Mesendoderm (in vitro differentiated cells): ENCODE measurements at regions not wholly inside any gene's neighbourhood (a gene's known extent, or its start where the extent isn't known, plus 50 kb on each side); places are given as distances from the start of the nearest gene placed in this dataset.

Experiments used
- DNase-seq: peaks from one replicate; pipeline ENCODE4 v3.0.0; 2013
- H2AK5ac ChIP-seq: 2 replicates; pipeline ENCODE4 v1.6.1; 2013; ENCODE audit warnings: low read length, inconsistent platforms
- H2BK120ac ChIP-seq: 2 replicates; pipeline ENCODE4 v1.6.1; 2013; ENCODE audit warnings: low read depth, mild to moderate bottlenecking, low read length, moderate library complexity, mixed read lengths
- H2BK15ac ChIP-seq: replicated peaks from 2 replicates; pipeline ENCODE4 v1.6.1; 2013; ENCODE audit warnings: low read depth, mild to moderate bottlenecking, moderate library complexity
- H2BK5ac ChIP-seq: 2 replicates; pipeline ENCODE4 v1.6.1; 2013; ENCODE audit warnings: low read length, inconsistent platforms
- H3K18ac ChIP-seq: 2 replicates; pipeline ENCODE4 v1.6.1; 2013; ENCODE audit warnings: mild to moderate bottlenecking, low read length, mixed read lengths
- H3K23ac ChIP-seq: one replicate; pipeline ENCODE4 v1.6.1; 2013; ENCODE audit warnings: low read length
- H3K27ac ChIP-seq: 2 replicates; pipeline ENCODE4 v1.5.1; 2013; ENCODE audit warnings: low read depth, mild to moderate bottlenecking, inconsistent platforms, low read length, moderate library complexity
- H3K27me3 ChIP-seq: 2 replicates; pipeline ENCODE4 v1.6.1; 2013; ENCODE audit warnings: low read length, control low read depth, mild to moderate bottlenecking, inconsistent platforms; ENCODE audit not compliant: insufficient read depth, poor library complexity
- H3K36me3 ChIP-seq: 2 replicates; pipeline ENCODE4 v1.6.1; 2013; ENCODE audit warnings: low read length, inconsistent platforms; ENCODE audit not compliant: control insufficient read depth, insufficient read depth
- H3K4ac ChIP-seq: one replicate; pipeline ENCODE4 v1.6.1; 2013; ENCODE audit warnings: low read depth, mild to moderate bottlenecking, low read length, moderate library complexity
- H3K4me1 ChIP-seq: 2 replicates; pipeline ENCODE4 v1.6.1; 2013; ENCODE audit warnings: low read depth, low read length, inconsistent platforms; ENCODE audit not compliant: control insufficient read depth
- H3K4me2 ChIP-seq: 2 replicates; pipeline ENCODE4 v1.6.1; 2013; ENCODE audit warnings: low read length
- H3K4me3 ChIP-seq: 2 replicates; pipeline ENCODE4 v1.5.1; 2013; ENCODE audit warnings: mild to moderate bottlenecking, low read length
- H3K56ac ChIP-seq: one replicate; pipeline ENCODE4 v1.6.1; 2013; ENCODE audit warnings: low read length
- H3K79me1 ChIP-seq: 2 replicates; pipeline ENCODE4 v1.6.1; 2013; ENCODE audit warnings: low read length, inconsistent platforms
- H3K79me2 ChIP-seq: 2 replicates; pipeline ENCODE4 v1.6.1; 2013; ENCODE audit warnings: mild to moderate bottlenecking, low read length; ENCODE audit not compliant: control insufficient read depth, insufficient read depth
- H3K9ac ChIP-seq: 2 replicates; pipeline ENCODE4 v1.6.1; 2013; ENCODE audit warnings: low read length, inconsistent platforms
- H4K5ac ChIP-seq: one replicate; pipeline ENCODE4 v1.6.1; 2013; ENCODE audit warnings: low read length
- H4K8ac ChIP-seq: one replicate; pipeline ENCODE4 v1.6.1; 2013; ENCODE audit warnings: low read depth, mild to moderate bottlenecking, control low read depth, low read length, moderate library complexity
- WGBS: extraction: QIAGEN DNeasy Blood & Tissue Kit; methylation state at CpG from one replicate; pipeline ENCODE4 v1.1.7; 2013; ENCODE audit warnings: low lambda C conversion rate, missing lambda C conversion rate; ENCODE audit not compliant: insufficient coverage; ENCODE audit errors: extremely low coverage; 5-methylcytosine and 5-hydroxymethylcytosine counted together

GRCh38 chr14:45906257-45906656 lies 653.3 kb upstream of the MIS18BP1 start:
- Histone ChIP-seq H2BK5ac (no peak overlapping the region), H3K4me1 (no peaks in the 10 kb centered on the region), H3K4ac (no peak overlapping the region), H3K9ac (no peak overlapping the region), H4K5ac (no peak overlapping the region), H3K18ac (no peak overlapping the region), H3K27ac (no peak overlapping the region), H2BK15ac (no peak overlapping the region), H2AK5ac (no peak overlapping the region), H3K4me3 (no peak overlapping the region), H3K27me3 (no peaks in the 10 kb centered on the region), H3K79me1 (no peaks in the 10 kb centered on the region), H3K56ac (no peak overlapping the region), H3K79me2 (no peaks in the 10 kb centered on the region), H3K4me2 (no peak overlapping the region), H3K36me3 (no peaks in the 10 kb centered on the region), H4K8ac (no peak overlapping the region), H3K23ac (no peak overlapping the region), H2BK120ac (no peak overlapping the region)
- no CpG with 5 or more reads among the region's 1 CpG for WGBS
- DNase-seq, result no peak

GRCh38 chr14:45905672-45906071 lies 652.7 kb upstream of the MIS18BP1 start:
- H2AK5ac ChIP-seq, result no peak overlapping the region
- no peak overlapping the region for H3K18ac ChIP-seq
- H3K4me3 ChIP-seq, result no peak overlapping the region
- no peaks in the 10 kb centered on the region for H3K79me2 ChIP-seq
- H3K4ac ChIP-seq, result no peak overlapping the region
- no peak overlapping the region for H4K8ac ChIP-seq
- no peaks in the 10 kb centered on the region for H3K4me1 ChIP-seq
- no peaks in the 10 kb centered on the region for H3K36me3 ChIP-seq
- H3K4me2 ChIP-seq, result no peak overlapping the region
- no peak for DNase-seq
- no CpG with 5 or more reads among the region's 1 CpG for WGBS
- no peak overlapping the region for H3K23ac ChIP-seq
- no peak overlapping the region for H2BK15ac ChIP-seq
- no peaks in the 10 kb centered on the region for H3K27me3 ChIP-seq
- no peak overlapping the region for H2BK5ac ChIP-seq
- no peak overlapping the region for H2BK120ac ChIP-seq
- H3K27ac ChIP-seq, result no peak overlapping the region
- H3K9ac ChIP-seq, result no peak overlapping the region
- no peak overlapping the region for H3K56ac ChIP-seq
- H4K5ac ChIP-seq, result no peak overlapping the region
- H3K79me1 ChIP-seq, result no peaks in the 10 kb centered on the region

GRCh38 chr14:45904314-45904713 lies 651.3 kb upstream of the MIS18BP1 start:
- Histone ChIP-seq H3K4me2 (no peak overlapping the region), H3K4me3 (no peak overlapping the region), H3K4ac (no peak overlapping the region), H3K9ac (no peak overlapping the region), H3K79me2 (no peaks in the 10 kb centered on the region), H3K56ac (no peak overlapping the region), H2AK5ac (no peak overlapping the region), H3K23ac (no peak overlapping the region), H3K27me3 (no peaks in the 10 kb centered on the region), H3K79me1 (no peaks in the 10 kb centered on the region), H2BK120ac (no peak overlapping the region), H4K5ac (no peak overlapping the region), H2BK5ac (no peak overlapping the region), H4K8ac (no peak overlapping the region), H3K36me3 (no peaks in the 10 kb centered on the region), H3K4me1 (no peaks in the 10 kb centered on the region), H2BK15ac (no peak overlapping the region), H3K18ac (no peak overlapping the region), H3K27ac (no peak overlapping the region)
- no peak for DNase-seq
- WGBS, result no CpG with 5 or more reads among the region's 1 CpG

GRCh38 chr14:45902241-45902640 lies 649.2 kb upstream of the MIS18BP1 start:
- Histone ChIP-seq H3K9ac (no peak overlapping the region), H3K23ac (no peak overlapping the region), H2BK5ac (no peak overlapping the region), H4K5ac (no peak overlapping the region), H2AK5ac (no peak overlapping the region), H3K79me2 (no peaks in the 10 kb centered on the region), H3K27me3 (no peaks in the 10 kb centered on the region), H3K56ac (no peak overlapping the region), H3K18ac (no peak overlapping the region), H2BK15ac (no peak overlapping the region), H3K4ac (no peak overlapping the region), H3K27ac (no peak overlapping the region), H3K79me1 (no peaks in the 10 kb centered on the region), H3K36me3 (no peaks in the 10 kb centered on the region), H2BK120ac (no peak overlapping the region), H3K4me2 (no peak overlapping the region), H3K4me1 (no peaks in the 10 kb centered on the region), H3K4me3 (no peak overlapping the region), H4K8ac (no peak overlapping the region)
- whole genome bisulfite sequencing, result no CpG with 5 or more reads among the region's 3 CpGs
- no peak for DNase-seq

GRCh38 chr14:45897439-45897838 lies 644.4 kb upstream of the MIS18BP1 start:
- Histone ChIP-seq H2BK5ac (no peak overlapping the region), H3K27ac (no peak overlapping the region), H2AK5ac (no peak overlapping the region), H4K8ac (no peak overlapping the region), H3K79me1 (no peaks in the 10 kb centered on the region), H3K4me3 (no peak overlapping the region), H2BK15ac (no peak overlapping the region), H3K79me2 (no peaks in the 10 kb centered on the region), H3K23ac (no peak overlapping the region), H3K9ac (no peak overlapping the region), H3K56ac (no peak overlapping the region), H3K4ac (no peak overlapping the region), H3K4me2 (no peak overlapping the region), H3K36me3 (no peaks in the 10 kb centered on the region), H3K4me1 (no peaks in the 10 kb centered on the region), H3K18ac (no peak overlapping the region), H4K5ac (no peak overlapping the region), H2BK120ac (no peak overlapping the region), H3K27me3 (no peaks in the 10 kb centered on the region)
- no CpG with 5 or more reads among the region's 3 CpGs for WGBS
- no peak for DNase-seq

GRCh38 chr14:45893127-45893526 lies 640.1 kb upstream of the MIS18BP1 start:
- H2BK120ac ChIP-seq, result no peak overlapping the region
- H3K79me1 ChIP-seq, result no peaks in the 10 kb centered on the region
- no peak overlapping the region for H3K4me2 ChIP-seq
- H3K4me3 ChIP-seq, result no peak overlapping the region
- H3K18ac ChIP-seq, result no peak overlapping the region
- H3K27me3 ChIP-seq, result no peaks in the 10 kb centered on the region
- H3K4ac ChIP-seq, result no peak overlapping the region
- no peak overlapping the region for H2AK5ac ChIP-seq
- DNase-seq, result no peak
- H3K36me3 ChIP-seq, result no peaks in the 10 kb centered on the region
- H2BK5ac ChIP-seq, result no peak overlapping the region
- H4K5ac ChIP-seq, result no peak overlapping the region
- H3K4me1 ChIP-seq, result no peaks in the 10 kb centered on the region
- no CpG with 5 or more reads among the region's 3 CpGs for WGBS
- H2BK15ac ChIP-seq, result no peak overlapping the region
- no peaks in the 10 kb centered on the region for H3K79me2 ChIP-seq
- no peak overlapping the region for H3K23ac ChIP-seq
- no peak overlapping the region for H3K56ac ChIP-seq
- no peak overlapping the region for H4K8ac ChIP-seq
- no peak overlapping the region for H3K9ac ChIP-seq
- H3K27ac ChIP-seq, result no peak overlapping the region
